ENCODE measurements at regions not wholly inside any gene's neighbourhood (a gene's known extent, or its start where the extent isn't known, plus 50 kb on each side); places are given as distances from the start of the nearest gene placed in this dataset.
A peak's percentile ranks its signal among the peaks of the same experiment; 100 is the strongest.

GRCh38 chr18:76771192-76771799, 51.1 kb upstream of the ZNF236 start:
- DNase-seq (ENCODE audit: low read depth): no peak

GRCh38 chr18:76767954-76768353, 54.4 kb upstream of the ZNF236 start:
- no peak for DNase-seq (ENCODE audit: low read depth)

- no peak for DNase-seq (ENCODE audit: low read depth)
Observed at GRCh38 chr18:76766429-76766828, 55.9 kb upstream of the ZNF236 start.

GRCh38 chr18:76765649-76766048, 56.7 kb upstream of the ZNF236 start:
- DNase-seq (ENCODE audit: low read depth): peak; percentile 63

GRCh38 chr18:76764291-76764901, 58.0 kb upstream of the ZNF236 start:
- no peak for DNase-seq (ENCODE audit: low read depth)

- DNase-seq (ENCODE audit: low read depth): no peak
Observed at GRCh38 chr18:76759056-76759455, 63.3 kb upstream of the ZNF236 start.

GRCh38 chr18:76757925-76758324, 64.4 kb upstream of the ZNF236 start:
- DNase-seq (ENCODE audit: low read depth): no peak

- no peak for DNase-seq (ENCODE audit: low read depth)
Observed at GRCh38 chr18:76757335-76757734, 65.0 kb upstream of the ZNF236 start.

GRCh38 chr18:76756531-76757253, 65.7 kb upstream of the ZNF236 start:
- no peak for DNase-seq (ENCODE audit: low read depth)

GRCh38 chr18:76754351-76754750, 68.0 kb upstream of the ZNF236 start:
- no peak for DNase-seq (ENCODE audit: low read depth)

GRCh38 chr18:76752400-76752799, 70.0 kb upstream of the ZNF236 start:
- no peak for DNase-seq (ENCODE audit: low read depth)

- no peak for DNase-seq (ENCODE audit: low read depth)
Observed at GRCh38 chr18:76750917-76751890, 71.2 kb upstream of the ZNF236 start.

GRCh38 chr18:76750269-76750668, 72.1 kb upstream of the ZNF236 start:
- DNase-seq (ENCODE audit: low read depth): no peak

- DNase-seq (ENCODE audit: low read depth): no peak
Observed at GRCh38 chr18:76747676-76748075, 74.7 kb upstream of the ZNF236 start.

GRCh38 chr18:76741346-76741745, 81.0 kb upstream of the ZNF236 start:
- DNase-seq (ENCODE audit: low read depth): no peak

GRCh38 chr18:76736309-76736708, 86.0 kb upstream of the ZNF236 start:
- DNase-seq (ENCODE audit: low read depth): no peak

GRCh38 chr18:76730901-76731300, 91.5 kb upstream of the ZNF236 start:
- DNase-seq (ENCODE audit: low read depth): no peak

GRCh38 chr18:76727589-76727988, 94.8 kb upstream of the ZNF236 start:
- no peak for DNase-seq (ENCODE audit: low read depth)

GRCh38 chr18:76725445-76725844, 96.9 kb upstream of the ZNF236 start:
- DNase-seq (ENCODE audit: low read depth): no peak

- DNase-seq (ENCODE audit: low read depth): no peak
Observed at GRCh38 chr18:76722224-76723061, 99.9 kb upstream of the ZNF236 start.

All from LHCN-M2 (cell line).